ENCODE measurements at regions not wholly inside any gene's neighbourhood (a gene's known extent, or its start where the extent isn't known, plus 50 kb on each side); places are given as distances from the start of the nearest gene placed in this dataset.

- no peak overlapping the region for H3K4me3 ChIP-seq (ENCODE audit: control insufficient read depth, low read depth, low read length)
- no peak for DNase-seq (ENCODE audit: low read depth)
- TF ChIP-seq CTCF (IDR thresholded peaks at IDR 0.05; ENCODE audit: control insufficient read depth, insufficient read depth, low read depth, low read length, missing control alignments) = no peak
These were observed 191.8 kb upstream of the SUCLG2 start for GRCh38 chr3:67846166-67846565.

- DNase-seq (ENCODE audit: low read depth) = no peak
- no peak overlapping the region for H3K4me3 ChIP-seq (ENCODE audit: control insufficient read depth, low read depth, low read length)
- no peak for TF ChIP-seq CTCF (IDR thresholded peaks at IDR 0.05; ENCODE audit: control insufficient read depth, insufficient read depth, low read depth, low read length, missing control alignments)
These were observed 178.4 kb upstream of the SUCLG2 start for GRCh38 chr3:67832817-67833216.

GRCh38 chr3:67831262-67831661 is 176.8 kb upstream of the SUCLG2 start:
- DNase-seq (ENCODE audit: low read depth) = no peak
- TF ChIP-seq CTCF (IDR thresholded peaks at IDR 0.05; ENCODE audit: control insufficient read depth, insufficient read depth, low read depth, low read length, missing control alignments) = no peak
- no peak overlapping the region for H3K4me3 ChIP-seq (ENCODE audit: control insufficient read depth, low read depth, low read length)

- no peak for DNase-seq (ENCODE audit: low read depth)
- no peak for TF ChIP-seq CTCF (IDR thresholded peaks at IDR 0.05; ENCODE audit: control insufficient read depth, insufficient read depth, low read depth, low read length, missing control alignments)
- H3K4me3 ChIP-seq (ENCODE audit: control insufficient read depth, low read depth, low read length) = no peak overlapping the region
These were observed 174.1 kb upstream of the SUCLG2 start for GRCh38 chr3:67828486-67829010.

GRCh38 chr3:67821135-67821534 is 166.7 kb upstream of the SUCLG2 start:
- no peak overlapping the region for H3K4me3 ChIP-seq (ENCODE audit: control insufficient read depth, low read depth, low read length)
- no peak for DNase-seq (ENCODE audit: low read depth)
- TF ChIP-seq CTCF (IDR thresholded peaks at IDR 0.05; ENCODE audit: control insufficient read depth, insufficient read depth, low read depth, low read length, missing control alignments) = no peak

GRCh38 chr3:67819447-67819846 is 165.0 kb upstream of the SUCLG2 start:
- H3K4me3 ChIP-seq (ENCODE audit: control insufficient read depth, low read depth, low read length) = no peak overlapping the region
- DNase-seq (ENCODE audit: low read depth) = no peak

More at GRCh38 chr3:67819447-67819846, 165.0 kb upstream of the SUCLG2 start:
- no peak for TF ChIP-seq CTCF (IDR thresholded peaks at IDR 0.05; ENCODE audit: control insufficient read depth, insufficient read depth, low read depth, low read length, missing control alignments)

Measured in AG09309 (cell line).